ENCODE measurements at regions not wholly inside any gene's neighbourhood (a gene's known extent, or its start where the extent isn't known, plus 50 kb on each side); places are given as distances from the start of the nearest gene placed in this dataset.

- TF ChIP-seq POLR2AphosphoS5 (IDR thresholded peaks at IDR 0.05; ENCODE audit: low read depth) (no peak), CTCF (conservative IDR thresholded peaks at IDR 0.05; ENCODE audit: low read depth in 2 of 2) (no peak), REST (IDR thresholded peaks at IDR 0.05; ENCODE audit: unreplicated experiment) (no peak), EZH2 (IDR thresholded peaks at IDR 0.05; ENCODE audit: low read depth, unreplicated experiment) (no peak)
Observed at GRCh38 chr10:94155722-94156271, 162.1 kb downstream of the PLCE1 start.

Measured in GM23338 (cell line).